ENCODE measurements at regions not wholly inside any gene's neighbourhood (a gene's known extent, or its start where the extent isn't known, plus 50 kb on each side); places are given as distances from the start of the nearest gene placed in this dataset.

- intact Hi-C loops (cut with micrococcal nuclease), result no loop called here
- Mint-ChIP-seq H3K27me3 (no peaks in the 10 kb centered on the region), H3K4me1 (no peaks in the 10 kb centered on the region), H3K36me3 (ENCODE audit: low read depth) (no peaks in the 10 kb centered on the region), H3K4me3 (no peak overlapping the region), H3K27ac (no peak overlapping the region), H3K9me3 (peaks cover under 1% of the 10 kb centered on the region)
- DNase-seq (no peak), ATAC-seq (ENCODE audit: low read depth) (no peak)
- TF ChIP-seq CTCF (IDR thresholded peaks at IDR 0.05), result no peak
- CTCF ChIA-PET, result no interaction called here
- POLR2A ChIA-PET, result no interaction called here
Measured at GRCh38 chr7:41313171-41313570, 389.7 kb downstream of the INHBA start.

- intact Hi-C loops (cut with micrococcal nuclease), result no loop called here
- no peak overlapping the region for H3K4me3 Mint-ChIP-seq
- no peaks in the 10 kb centered on the region for H3K27me3 Mint-ChIP-seq
- DNase-seq (no peak), ATAC-seq (ENCODE audit: low read depth) (no peak)
- POLR2A ChIA-PET, result no interaction called here
- H3K36me3 Mint-ChIP-seq (ENCODE audit: low read depth), result no peaks in the 10 kb centered on the region
- H3K27ac Mint-ChIP-seq, result no peak overlapping the region
- TF ChIP-seq CTCF (IDR thresholded peaks at IDR 0.05), result no peak
- CTCF ChIA-PET, result no interaction called here
- H3K4me1 Mint-ChIP-seq, result no peaks in the 10 kb centered on the region
- no peaks in the 10 kb centered on the region for H3K9me3 Mint-ChIP-seq
Measured at GRCh38 chr7:41312235-41312634, 390.7 kb downstream of the INHBA start.

- DNase-seq (no peak), ATAC-seq (ENCODE audit: low read depth) (no peak)
- H3K27ac Mint-ChIP-seq, result no peak overlapping the region
- no peaks in the 10 kb centered on the region for H3K36me3 Mint-ChIP-seq (ENCODE audit: low read depth)
- no peaks in the 10 kb centered on the region for H3K4me1 Mint-ChIP-seq
- ChIA-PET POLR2A (no interaction called here), CTCF (no interaction called here)
- no peaks in the 10 kb centered on the region for H3K9me3 Mint-ChIP-seq
- intact Hi-C loops (cut with micrococcal nuclease), result no loop called here
- H3K27me3 Mint-ChIP-seq, result no peaks in the 10 kb centered on the region
- no peak for TF ChIP-seq CTCF (IDR thresholded peaks at IDR 0.05)
- H3K4me3 Mint-ChIP-seq, result no peak overlapping the region
Measured at GRCh38 chr7:41311301-41311700, 391.6 kb downstream of the INHBA start.

- ChIA-PET POLR2A (no interaction called here), CTCF (no interaction called here)
- no peak overlapping the region for H3K27ac Mint-ChIP-seq
- no peak overlapping the region for H3K4me3 Mint-ChIP-seq
- no peaks in the 10 kb centered on the region for H3K4me1 Mint-ChIP-seq
- DNase-seq (no peak), ATAC-seq (ENCODE audit: low read depth) (no peak)
- H3K36me3 Mint-ChIP-seq (ENCODE audit: low read depth), result no peaks in the 10 kb centered on the region
- intact Hi-C loops (cut with micrococcal nuclease), result no loop called here
- TF ChIP-seq CTCF (IDR thresholded peaks at IDR 0.05), result no peak
- peaks cover 2% of the 10 kb centered on the region for H3K9me3 Mint-ChIP-seq
- peaks cover 2% of the 10 kb centered on the region for H3K27me3 Mint-ChIP-seq
Measured at GRCh38 chr7:41306486-41306885, 396.4 kb downstream of the INHBA start.

GRCh38 chr7:41305001-41305400 is 397.9 kb downstream of the INHBA start:
- no peak overlapping the region for H3K27ac Mint-ChIP-seq
- no peak for ATAC-seq (ENCODE audit: low read depth)
- peaks cover 2% of the 10 kb centered on the region for H3K27me3 Mint-ChIP-seq
- intact Hi-C loops (cut with micrococcal nuclease), result no loop called here
- no peak for TF ChIP-seq CTCF (IDR thresholded peaks at IDR 0.05)
- no peaks in the 10 kb centered on the region for H3K36me3 Mint-ChIP-seq (ENCODE audit: low read depth)
- DNase-seq, result no peak
- ChIA-PET POLR2A (no interaction called here), CTCF (no interaction called here)
- H3K4me3 Mint-ChIP-seq, result no peak overlapping the region
- no peaks in the 10 kb centered on the region for H3K4me1 Mint-ChIP-seq
- peaks cover 2% of the 10 kb centered on the region for H3K9me3 Mint-ChIP-seq
